MCF 10A (cell line): ENCODE measurements at regions not wholly inside any gene's neighbourhood (a gene's known extent, or its start where the extent isn't known, plus 50 kb on each side); places are given as distances from the start of the nearest gene placed in this dataset.

Experiments
- BruUV-seq: library from RNA; stranded (reverse); fragments of 400-500 nt; replicated peaks from 2 replicates; lab custom pipeline; 2021; lab: Mats Ljungman, UMichigan
- CTCF ChIA-PET: fragments of 300-600 bp; sonication (Branson Sonifier 250); formaldehyde crosslinking; extraction: SDS; loops from one replicate; lab custom pipeline; 2021; ENCODE audit warnings: antibody characterized with exemption, inconsistent platforms; lab: Yijun Ruan, JAX
- POLR2A ChIA-PET: fragments of 300-600, 350-650 bp; sonication (Branson Sonifier 250); formaldehyde crosslinking; extraction: SDS; loops from one replicate; lab custom pipeline; 2020; ENCODE audit warnings: antibody characterized with exemption, inconsistent platforms; lab: Yijun Ruan, JAX
- DNase-seq: peaks from one replicate; pipeline ENCODE4 v3.0.0-alpha.2; 2018; ENCODE audit not compliant: unreplicated experiment
- H3K27ac Mint-ChIP-seq: one replicate; pipeline ENCODE4 v1.8.0; 2022; ENCODE audit warnings: mild to moderate bottlenecking, low read depth, mixed read lengths; ENCODE audit not compliant: unreplicated experiment
- H3K27me3 Mint-ChIP-seq: one replicate; pipeline ENCODE4 v1.8.0; 2022; ENCODE audit warnings: mixed read lengths; ENCODE audit not compliant: insufficient read depth, unreplicated experiment
- H3K36me3 Mint-ChIP-seq: one replicate; pipeline ENCODE4 v1.8.0; 2022; ENCODE audit warnings: mild to moderate bottlenecking, moderate library complexity, mixed read lengths; ENCODE audit not compliant: insufficient read depth, unreplicated experiment
- H3K4me1 Mint-ChIP-seq: one replicate; pipeline ENCODE4 v1.8.0; 2022; ENCODE audit warnings: mixed read lengths; ENCODE audit not compliant: insufficient read depth, unreplicated experiment
- H3K4me3 Mint-ChIP-seq: one replicate; pipeline ENCODE4 v1.8.0; 2022; ENCODE audit warnings: mild to moderate bottlenecking, moderate library complexity, mixed read lengths; ENCODE audit not compliant: unreplicated experiment
- H3K9me3 Mint-ChIP-seq: one replicate; pipeline ENCODE4 v1.8.0; 2022; ENCODE audit warnings: mixed read lengths; ENCODE audit not compliant: unreplicated experiment
- CTCF ChIP-seq: fragments of 200-600 bp; IDR thresholded peaks from one replicate; pipeline ENCODE4 v1.8.0; 2022; ENCODE audit warnings: antibody characterized with exemption, mild to moderate bottlenecking; ENCODE audit not compliant: unreplicated experiment
- intact Hi-C: fragments of 100-400 bp; cut with micrococcal nuclease; formaldehyde crosslinking; loops from 2 replicates; pipeline ENCODE4 v1.14.1; 2022

GRCh38 chr4:103774326-103774825 lies 54.6 kb upstream of the TACR3 start:
- ChIA-PET CTCF (interaction anchor here (0.6 to 1.4 kb wide), 2 partner anchors 12 to 13 kb away, joined by 3 to 6 read pairs; no protein-coding TSS in a partner anchor), POLR2A (no interaction called here)
- DNase-seq, result no peak
- H3K27ac Mint-ChIP-seq, result no peak overlapping the region
- no peak for TF ChIP-seq CTCF
- H3K27me3 Mint-ChIP-seq, result no peaks in the 10 kb centered on the region
- no peaks in the 10 kb centered on the region for H3K4me1 Mint-ChIP-seq
- H3K36me3 Mint-ChIP-seq, result no peaks in the 10 kb centered on the region
- H3K9me3 Mint-ChIP-seq, result no peaks in the 10 kb centered on the region
- BruUV-seq, result no TSS peak
- H3K4me3 Mint-ChIP-seq, result no peak overlapping the region
- intact Hi-C loops, result no loop called here

- no peak for DNase-seq
- Mint-ChIP-seq H3K27me3 (no peaks in the 10 kb centered on the region), H3K27ac (no peak overlapping the region), H3K4me3 (no peak overlapping the region), H3K36me3 (no peaks in the 10 kb centered on the region), H3K9me3 (no peaks in the 10 kb centered on the region), H3K4me1 (no peaks in the 10 kb centered on the region)
- intact Hi-C loops, result no loop called here
- ChIA-PET CTCF (interaction anchor here (0.6 to 1.5 kb wide), 3 partner anchors 12 to 569 kb away, joined by 3 to 6 read pairs (median 5); no protein-coding TSS in a partner anchor), POLR2A (no interaction called here)
- no peak for TF ChIP-seq CTCF
- BruUV-seq, result no TSS peak
Observed at GRCh38 chr4:103773691-103774231, 54.0 kb upstream of the TACR3 start.
